ENCODE measurements at regions not wholly inside any gene's neighbourhood (a gene's known extent, or its start where the extent isn't known, plus 50 kb on each side); places are given as distances from the start of the nearest gene placed in this dataset.

DNA sequence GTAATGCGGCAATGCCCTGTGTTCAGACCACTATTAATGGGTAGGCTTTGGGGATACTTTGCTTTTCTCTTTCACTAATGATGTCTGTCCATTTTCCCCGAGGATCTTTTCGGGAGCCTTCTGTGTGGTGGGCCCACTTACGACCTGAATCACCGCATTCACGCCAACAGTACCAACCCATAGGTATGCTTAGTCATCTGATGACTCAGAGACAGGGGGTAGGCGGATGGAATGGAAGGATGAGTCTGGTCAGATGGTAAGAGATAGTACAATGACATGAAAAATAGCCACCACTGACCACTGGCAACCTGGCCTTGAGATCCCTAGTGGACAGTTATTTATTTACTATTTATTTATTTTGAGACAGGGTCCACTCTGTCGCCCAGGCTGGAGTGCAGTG is 76.0 kb upstream of the DHRSX start:
- Histone ChIP-seq H3K27ac (ENCODE audit: low read length) (no peak overlapping the region), H4K20me1 (ENCODE audit: low read length) (no peaks in the 10 kb centered on the region), H3K36me3 (ENCODE audit: low read depth, low read length) (no peaks in the 10 kb centered on the region), H3F3A (ENCODE audit: low read length, unreplicated experiment) (no peaks in the 10 kb centered on the region), H3K79me2 (ENCODE audit: low read length) (no peaks in the 10 kb centered on the region), H3K9me2 (replicated peaks; ENCODE audit: low read length) (no peaks in the 10 kb centered on the region), H3K27me3 (ENCODE audit: low read length) (peaks cover 4% of the 10 kb centered on the region; the same call in 1 of the 2 replicates), H2AFZ (ENCODE audit: low read length) (no peak overlapping the region), H3K4me3 (ENCODE audit: low read length) (no peak overlapping the region), H3K4me2 (ENCODE audit: low read length) (no peak overlapping the region), H3K4me1 (ENCODE audit: insufficient read depth, low read length) (no peaks in the 10 kb centered on the region; the same call in 1 of the 2 replicates), H3K9me3 (ENCODE audit: low read length) (no peaks in the 10 kb centered on the region), H3K9ac (ENCODE audit: low read length) (no peak overlapping the region)
- no peak for ATAC-seq
- peak; percentile 55 for DNase-seq
- intact Hi-C loops (cut with micrococcal nuclease): no loop called here
- no TSS peak for BruUV-seq (replicated peaks)
- CTCF ChIA-PET: no interaction called here
- TF ChIP-seq, protein P1, sequence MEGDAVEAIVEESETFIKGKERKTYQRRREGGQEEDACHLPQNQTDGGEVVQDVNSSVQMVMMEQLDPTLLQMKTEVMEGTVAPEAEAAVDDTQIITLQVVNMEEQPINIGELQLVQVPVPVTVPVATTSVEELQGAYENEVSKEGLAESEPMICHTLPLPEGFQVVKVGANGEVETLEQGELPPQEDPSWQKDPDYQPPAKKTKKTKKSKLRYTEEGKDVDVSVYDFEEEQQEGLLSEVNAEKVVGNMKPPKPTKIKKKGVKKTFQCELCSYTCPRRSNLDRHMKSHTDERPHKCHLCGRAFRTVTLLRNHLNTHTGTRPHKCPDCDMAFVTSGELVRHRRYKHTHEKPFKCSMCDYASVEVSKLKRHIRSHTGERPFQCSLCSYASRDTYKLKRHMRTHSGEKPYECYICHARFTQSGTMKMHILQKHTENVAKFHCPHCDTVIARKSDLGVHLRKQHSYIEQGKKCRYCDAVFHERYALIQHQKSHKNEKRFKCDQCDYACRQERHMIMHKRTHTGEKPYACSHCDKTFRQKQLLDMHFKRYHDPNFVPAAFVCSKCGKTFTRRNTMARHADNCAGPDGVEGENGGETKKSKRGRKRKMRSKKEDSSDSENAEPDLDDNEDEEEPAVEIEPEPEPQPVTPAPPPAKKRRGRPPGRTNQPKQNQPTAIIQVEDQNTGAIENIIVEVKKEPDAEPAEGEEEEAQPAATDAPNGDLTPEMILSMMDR (conservative IDR thresholded peaks at IDR 0.05; ENCODE audit: low read depth, low read length): no peak
- TF ChIP-seq EZH2phosphoT487 (IDR thresholded peaks at IDR 0.05; ENCODE audit: borderline replicate concordance, low read length) (no peak), EZH2 (IDR thresholded peaks at IDR 0.05; ENCODE audit: low read length, unreplicated experiment) (no peak)
- POLR2A ChIA-PET (ENCODE audit: unreplicated experiment): no interaction called here

DNA sequence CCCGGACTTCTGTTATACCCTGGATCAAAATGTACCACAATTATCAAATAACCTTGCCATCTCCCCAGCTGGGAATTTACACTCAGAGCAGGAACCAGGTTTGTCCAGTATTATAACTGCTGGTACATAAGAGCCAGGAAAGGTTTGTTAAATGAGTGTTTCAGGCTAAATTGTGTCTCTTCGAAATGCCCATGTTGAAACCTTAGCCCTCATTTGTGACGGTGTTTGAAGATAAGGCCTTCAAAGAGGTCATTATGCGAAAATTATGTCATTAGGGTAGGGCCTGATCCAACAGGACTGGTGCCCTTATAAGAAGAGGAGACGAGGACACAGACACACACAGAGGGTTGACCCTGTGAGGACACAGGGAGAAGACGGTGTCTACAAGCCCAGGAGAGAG is 73.5 kb upstream of the DHRSX start:
- DNase-seq (no peak), ATAC-seq (no peak)
- BruUV-seq (replicated peaks): no TSS peak
- H3K9me2 ChIP-seq (replicated peaks; ENCODE audit: low read length): no peaks in the 10 kb centered on the region
- TF ChIP-seq EZH2 (IDR thresholded peaks at IDR 0.05; ENCODE audit: low read length, unreplicated experiment) (no peak), EZH2phosphoT487 (IDR thresholded peaks at IDR 0.05; ENCODE audit: borderline replicate concordance, low read length) (no peak)
- TF ChIP-seq, protein P1 (conservative IDR thresholded peaks at IDR 0.05; ENCODE audit: low read depth, low read length): no peak
- no peak overlapping the region for H3K4me2 ChIP-seq (ENCODE audit: low read length)
- no peak overlapping the region for H3K27ac ChIP-seq (ENCODE audit: low read length)
- no peak overlapping the region for H2AFZ ChIP-seq (ENCODE audit: low read length)
- intact Hi-C loops (cut with micrococcal nuclease): no loop called here
- H3F3A ChIP-seq (ENCODE audit: low read length, unreplicated experiment): no peaks in the 10 kb centered on the region
- H3K27me3 ChIP-seq (ENCODE audit: low read length): no peaks in the 10 kb centered on the region
- H3K9ac ChIP-seq (ENCODE audit: low read length): no peak overlapping the region
- no peak overlapping the region for H3K4me3 ChIP-seq (ENCODE audit: low read length)
- H3K36me3 ChIP-seq (ENCODE audit: low read depth, low read length): no peaks in the 10 kb centered on the region
- no peaks in the 10 kb centered on the region for H4K20me1 ChIP-seq (ENCODE audit: low read length)
- CTCF ChIA-PET: no interaction called here
- POLR2A ChIA-PET (ENCODE audit: unreplicated experiment): no interaction called here
- no peaks in the 10 kb centered on the region for H3K79me2 ChIP-seq (ENCODE audit: low read length)
- no peaks in the 10 kb centered on the region for H3K9me3 ChIP-seq (ENCODE audit: low read length)
- H3K4me1 ChIP-seq (ENCODE audit: insufficient read depth, low read length): no peaks in the 10 kb centered on the region; the same call in 1 of the 2 replicates

DNA sequence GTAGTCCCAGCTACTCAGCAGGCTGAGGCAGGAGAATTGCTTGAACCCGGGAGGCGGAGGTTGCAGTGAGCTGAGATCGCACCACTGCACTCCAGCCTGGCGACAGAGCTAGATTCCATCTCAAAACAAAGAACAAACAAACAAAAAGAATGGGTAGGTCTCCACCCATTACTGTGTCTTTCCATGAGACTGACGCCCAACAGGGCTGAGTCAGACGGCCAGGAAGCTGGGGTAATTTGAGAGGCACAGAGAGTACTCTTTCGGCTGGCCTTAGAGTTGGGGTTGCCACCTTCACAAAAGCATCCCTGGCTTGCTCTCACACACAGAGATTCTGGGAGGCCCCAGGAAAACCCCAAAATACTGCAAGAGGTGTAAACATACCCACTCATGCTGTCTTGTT is 72.0 kb upstream of the DHRSX start:
- BruUV-seq (replicated peaks): no TSS peak
- Histone ChIP-seq H3K9me3 (ENCODE audit: low read length) (no peaks in the 10 kb centered on the region), H3K79me2 (ENCODE audit: low read length) (no peaks in the 10 kb centered on the region), H3K9ac (ENCODE audit: low read length) (no peak overlapping the region), H4K20me1 (ENCODE audit: low read length) (no peaks in the 10 kb centered on the region), H3K36me3 (ENCODE audit: low read depth, low read length) (no peaks in the 10 kb centered on the region), H3F3A (ENCODE audit: low read length, unreplicated experiment) (no peaks in the 10 kb centered on the region), H3K4me3 (ENCODE audit: low read length) (no peak overlapping the region), H2AFZ (ENCODE audit: low read length) (no peak overlapping the region), H3K27me3 (ENCODE audit: low read length) (no peaks in the 10 kb centered on the region), H3K4me1 (ENCODE audit: insufficient read depth, low read length) (no peaks in the 10 kb centered on the region; the same call in 1 of the 2 replicates), H3K9me2 (replicated peaks; ENCODE audit: low read length) (no peaks in the 10 kb centered on the region), H3K4me2 (ENCODE audit: low read length) (no peak overlapping the region), H3K27ac (ENCODE audit: low read length) (no peak overlapping the region)
- CTCF ChIA-PET: no interaction called here
- DNase-seq (peak; percentile 44), ATAC-seq (peak; percentile 55; the same call in 1 of the 2 replicates)
- TF ChIP-seq EZH2phosphoT487 (IDR thresholded peaks at IDR 0.05; ENCODE audit: borderline replicate concordance, low read length) (no peak), EZH2 (IDR thresholded peaks at IDR 0.05; ENCODE audit: low read length, unreplicated experiment) (no peak)
- TF ChIP-seq, protein P1 (conservative IDR thresholded peaks at IDR 0.05; ENCODE audit: low read depth, low read length): no peak
- intact Hi-C loops (cut with micrococcal nuclease): no loop called here
- POLR2A ChIA-PET (ENCODE audit: unreplicated experiment): no interaction called here
